ENCODE measurements at regions not wholly inside any gene's neighbourhood (a gene's known extent, or its start where the extent isn't known, plus 50 kb on each side); places are given as distances from the start of the nearest gene placed in this dataset.

- peak; percentile 81 for ATAC-seq
- H3K9me3 ChIP-seq, result no peaks in the 10 kb centered on the region
- H3K4me3 ChIP-seq, result no peak overlapping the region
- H3K4me1 ChIP-seq, result peaks cover 5% of the 10 kb centered on the region
- TF ChIP-seq CTCF (IDR thresholded peaks at IDR 0.05), result peak; percentile 88 to 97 (median 91)
- no peak for TF ChIP-seq POLR2A (IDR thresholded peaks at IDR 0.05)
- no peaks in the 10 kb centered on the region for H3K27me3 ChIP-seq
- intact Hi-C loops (cut with DNase I), result loop anchor here (5.0 kb wide), 1 partner anchor 331 kb away; no protein-coding TSS in a partner anchor
- no peaks in the 10 kb centered on the region for H3K36me3 ChIP-seq (replicated peaks in 1 of 2; ENCODE audit: insufficient read depth in 1 of 2, low read depth in 2 of 2)
- WGBS, 2 donors, result 6 to 9% methylated on average over 8 to 12 of the region's 12 CpGs
- DNase-seq, result peak; percentile 63 to 80 (median 75)
- H3K27ac ChIP-seq, result no peak overlapping the region
Observed at GRCh38 chr6:40308533-40309306, 278.4 kb downstream of the LRFN2 start.

GRCh38 chr6:40307712-40308111, 279.5 kb downstream of the LRFN2 start:
- Histone ChIP-seq H3K27ac (no peak overlapping the region), H3K27me3 (no peaks in the 10 kb centered on the region), H3K4me1 (peaks cover 5% of the 10 kb centered on the region), H3K4me3 (no peak overlapping the region), H3K36me3 (replicated peaks in 1 of 2; ENCODE audit: insufficient read depth in 1 of 2, low read depth in 2 of 2) (no peaks in the 10 kb centered on the region), H3K9me3 (no peaks in the 10 kb centered on the region)
- no peak for TF ChIP-seq POLR2A (IDR thresholded peaks at IDR 0.05)
- no peak for TF ChIP-seq CTCF (IDR thresholded peaks at IDR 0.05)
- WGBS, 2 donors, result 75 to 82% methylated on average over 5 of the region's 5 CpGs
- ATAC-seq (no peak), DNase-seq (no peak)
- intact Hi-C loops (cut with DNase I), result loop anchor here (5.0 kb wide), 1 partner anchor 330 kb away; no protein-coding TSS in a partner anchor

- no peak overlapping the region for H3K4me3 ChIP-seq
- H3K27ac ChIP-seq, result no peak overlapping the region
- TF ChIP-seq CTCF (IDR thresholded peaks at IDR 0.05) (no peak), POLR2A (IDR thresholded peaks at IDR 0.05) (no peak)
- ATAC-seq, result no peak
- H3K9me3 ChIP-seq, result no peaks in the 10 kb centered on the region
- no peak for DNase-seq
- no peaks in the 10 kb centered on the region for H3K4me1 ChIP-seq
- H3K27me3 ChIP-seq, result no peaks in the 10 kb centered on the region
- intact Hi-C loops (cut with DNase I), result no loop called here
- no peaks in the 10 kb centered on the region for H3K36me3 ChIP-seq (replicated peaks in 1 of 2; ENCODE audit: insufficient read depth in 1 of 2, low read depth in 2 of 2)
- WGBS, 2 donors, result 91 to 95% methylated on average over 8 of the region's 8 CpGs
Observed at GRCh38 chr6:40302856-40303454, 284.2 kb downstream of the LRFN2 start.

- no peaks in the 10 kb centered on the region for H3K27me3 ChIP-seq
- ATAC-seq (no peak), DNase-seq (no peak)
- 87 to 90% methylated on average over 6 of the region's 6 CpGs for WGBS, 2 donors
- no peaks in the 10 kb centered on the region for H3K9me3 ChIP-seq
- no peak overlapping the region for H3K4me3 ChIP-seq
- H3K27ac ChIP-seq, result no peak overlapping the region
- intact Hi-C loops (cut with DNase I), result no loop called here
- TF ChIP-seq CTCF (IDR thresholded peaks at IDR 0.05) (no peak), POLR2A (IDR thresholded peaks at IDR 0.05) (no peak)
- H3K36me3 ChIP-seq (replicated peaks in 1 of 2; ENCODE audit: insufficient read depth in 1 of 2, low read depth in 2 of 2), result no peaks in the 10 kb centered on the region
- no peaks in the 10 kb centered on the region for H3K4me1 ChIP-seq
Observed at GRCh38 chr6:40299681-40300080, 287.5 kb downstream of the LRFN2 start.
